AG09309 (cell line): ENCODE measurements at regions not wholly inside any gene's neighbourhood (a gene's known extent, or its start where the extent isn't known, plus 50 kb on each side); places are given as distances from the start of the nearest gene placed in this dataset.

Experiments
- DNase-seq: peaks from one replicate; pipeline ENCODE4 v3.0.0-alpha.2; 2010; ENCODE audit warnings: low read depth
- H3K4me3 ChIP-seq: 2 replicates; pipeline ENCODE4 v1.5.1; 2011; ENCODE audit warnings: mild to moderate bottlenecking, low read depth, low read length, moderate library complexity; ENCODE audit not compliant: control insufficient read depth
- CTCF ChIP-seq: IDR thresholded peaks from 2 replicates; pipeline ENCODE4 v1.5.1; 2011; ENCODE audit warnings: mild to moderate bottlenecking, low read depth, low read length, inconsistent platforms; ENCODE audit not compliant: insufficient read depth, control insufficient read depth; ENCODE audit errors: missing control alignments

- peak; percentile 85 for TF ChIP-seq CTCF
- no peak overlapping the region for H3K4me3 ChIP-seq
- no peak for DNase-seq
Observed at GRCh38 chrX:16445166-16445752, 204.7 kb upstream of the S100G start.

- no peak for TF ChIP-seq CTCF
- no peak for DNase-seq
- H3K4me3 ChIP-seq: no peak overlapping the region
Observed at GRCh38 chrX:16451334-16451733, 198.6 kb upstream of the S100G start.

- H3K4me3 ChIP-seq: no peak overlapping the region
- DNase-seq: no peak
- no peak for TF ChIP-seq CTCF
Observed at GRCh38 chrX:16454926-16455325, 195.0 kb upstream of the S100G start.

GRCh38 chrX:16457239-16457638 lies 192.7 kb upstream of the S100G start:
- H3K4me3 ChIP-seq: no peak overlapping the region
- no peak for DNase-seq
- TF ChIP-seq CTCF: no peak

GRCh38 chrX:16458208-16458607 lies 191.8 kb upstream of the S100G start:
- H3K4me3 ChIP-seq: no peak overlapping the region
- TF ChIP-seq CTCF: no peak
- no peak for DNase-seq

GRCh38 chrX:16459008-16459407 lies 190.9 kb upstream of the S100G start:
- TF ChIP-seq CTCF: no peak
- DNase-seq: no peak
- H3K4me3 ChIP-seq: no peak overlapping the region

GRCh38 chrX:16461968-16462367 lies 188.0 kb upstream of the S100G start:
- no peak for DNase-seq
- no peak overlapping the region for H3K4me3 ChIP-seq
- TF ChIP-seq CTCF: no peak
